Loucy (cell line): ENCODE measurements at regions not wholly inside any gene's neighbourhood (a gene's known extent, or its start where the extent isn't known, plus 50 kb on each side); places are given as distances from the start of the nearest gene placed in this dataset.

Experiments used
- H2AFZ ChIP-seq: fragments of 200-600 bp; sonication (generic); 2 replicates; pipeline ENCODE4 v1.6.0; 2016; ENCODE audit warnings: antibody characterized with exemption, mild to moderate bottlenecking, low read length, moderate library complexity
- H3F3A ChIP-seq: fragments of 200-600 bp; 2 replicates; pipeline ENCODE4 v1.6.0; 2016; ENCODE audit warnings: antibody characterized with exemption, low read depth, mild to moderate bottlenecking
- H3K27me3 ChIP-seq: fragments of 200-600 bp; sonication (generic); 2 replicates; pipeline ENCODE4 v1.6.1; 2014; ENCODE audit warnings: low read length, mild to moderate bottlenecking; ENCODE audit not compliant: insufficient read depth, poor library complexity, severe bottlenecking
- H3K36me3 ChIP-seq: fragments of 200-600 bp; sonication (generic); 2 replicates; pipeline ENCODE4 v1.6.1; 2016; ENCODE audit warnings: low read length; ENCODE audit not compliant: insufficient read depth
- H3K4me1 ChIP-seq: fragments of 200-600 bp; sonication (generic); 2 replicates; pipeline ENCODE4 v1.5.1; 2014; ENCODE audit warnings: low read length, mild to moderate bottlenecking; ENCODE audit not compliant: insufficient read depth, poor library complexity, severe bottlenecking
- H3K4me2 ChIP-seq: fragments of 200-600 bp; sonication (generic); 2 replicates; pipeline ENCODE4 v1.6.0; 2014; ENCODE audit warnings: antibody characterized with exemption, low read length, low read depth, mild to moderate bottlenecking; ENCODE audit not compliant: poor library complexity, severe bottlenecking
- H3K4me3 ChIP-seq: fragments of 200-600 bp; sonication (generic); 2 replicates; pipeline ENCODE4 v1.5.1; 2014; ENCODE audit warnings: low read length, mild to moderate bottlenecking, mixed read lengths; ENCODE audit not compliant: poor library complexity, severe bottlenecking
- H3K79me2 ChIP-seq: fragments of 200-600 bp; sonication (generic); 2 replicates; pipeline ENCODE4 v1.6.1; 2014; ENCODE audit warnings: low read length; ENCODE audit not compliant: insufficient read depth
- H3K9ac ChIP-seq: fragments of 200-600 bp; sonication (generic); 2 replicates; pipeline ENCODE4 v1.6.0; 2014; ENCODE audit warnings: mild to moderate bottlenecking, low read depth, low read length, moderate library complexity; ENCODE audit not compliant: poor library complexity, severe bottlenecking
- H3K9me2 ChIP-seq: fragments of 200-600 bp; sonication (generic); replicated peaks from 2 replicates; pipeline ENCODE4 v1.6.1; 2016; ENCODE audit warnings: low read depth, low read length, mixed read lengths
- H3K9me3 ChIP-seq: fragments of 200-600 bp; sonication (generic); 2 replicates; pipeline ENCODE4 v1.6.1; 2014; ENCODE audit warnings: mild to moderate bottlenecking, antibody characterized with exemption, low read length, low read depth; ENCODE audit not compliant: insufficient read depth
- H4K20me1 ChIP-seq: fragments of 200-600 bp; sonication (generic); 2 replicates; pipeline ENCODE4 v1.6.0; 2014; ENCODE audit warnings: antibody characterized with exemption, low read length, mild to moderate bottlenecking; ENCODE audit not compliant: insufficient read depth, poor library complexity, severe bottlenecking
- EZH2phosphoT487 ChIP-seq: fragments of 200-600 bp; IDR thresholded peaks from 2 replicates; pipeline ENCODE4 v1.6.1; 2018; ENCODE audit warnings: antibody characterized with exemption, mild to moderate bottlenecking, moderate library complexity, borderline replicate concordance
- TF ChIP-seq, protein P1 (sequence below): fragments of 200-600 bp; sonication (generic); conservative IDR thresholded peaks from 2 replicates; pipeline ENCODE4 v1.5.1; 2014; ENCODE audit warnings: mild to moderate bottlenecking, antibody characterized with exemption, low read length

DNA sequence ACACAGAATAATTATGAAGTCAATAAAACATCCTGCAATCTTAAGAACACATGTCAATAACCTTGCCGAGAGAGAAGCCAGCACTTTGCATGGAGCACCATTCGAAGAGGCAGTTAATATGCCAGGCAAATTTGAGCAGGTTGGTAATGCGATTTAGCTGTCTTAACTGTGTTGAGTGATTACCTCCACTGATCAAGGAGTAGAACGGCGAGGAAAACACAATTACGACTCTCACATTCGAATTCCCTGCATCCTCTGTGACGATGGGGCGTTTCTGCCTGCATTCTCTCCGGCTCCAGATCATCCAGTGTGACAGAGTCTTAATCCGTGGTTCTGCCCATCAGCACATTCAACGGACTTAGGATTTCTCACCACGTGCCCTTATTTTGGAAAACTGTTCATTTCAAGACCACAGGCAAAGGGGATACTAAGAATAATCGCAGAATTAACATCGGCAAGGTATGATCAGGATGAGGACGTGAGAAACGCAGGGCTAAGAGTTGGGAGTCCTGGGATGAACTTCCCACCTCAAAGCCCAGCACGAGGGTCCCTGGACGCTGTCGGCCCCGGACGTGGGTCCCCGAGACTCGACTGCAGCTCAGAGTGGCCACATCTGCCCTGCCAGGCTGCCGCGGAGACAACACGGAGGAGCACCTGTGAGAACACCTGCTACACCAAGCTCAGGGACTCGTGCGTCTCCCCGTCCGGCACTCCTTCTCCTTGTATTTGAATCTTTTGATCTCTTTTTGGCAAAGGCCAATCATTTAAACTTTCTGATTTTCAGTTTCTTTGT is 499.2 kb upstream of the SALL3 start:
- no peaks in the 10 kb centered on the region for H3K27me3 ChIP-seq
- H3K4me3 ChIP-seq = no peak overlapping the region
- H3K36me3 ChIP-seq = no peaks in the 10 kb centered on the region
- H2AFZ ChIP-seq = no peak overlapping the region
- H3K9ac ChIP-seq = no peak overlapping the region
- no peak for TF ChIP-seq EZH2phosphoT487
- TF ChIP-seq, protein P1, sequence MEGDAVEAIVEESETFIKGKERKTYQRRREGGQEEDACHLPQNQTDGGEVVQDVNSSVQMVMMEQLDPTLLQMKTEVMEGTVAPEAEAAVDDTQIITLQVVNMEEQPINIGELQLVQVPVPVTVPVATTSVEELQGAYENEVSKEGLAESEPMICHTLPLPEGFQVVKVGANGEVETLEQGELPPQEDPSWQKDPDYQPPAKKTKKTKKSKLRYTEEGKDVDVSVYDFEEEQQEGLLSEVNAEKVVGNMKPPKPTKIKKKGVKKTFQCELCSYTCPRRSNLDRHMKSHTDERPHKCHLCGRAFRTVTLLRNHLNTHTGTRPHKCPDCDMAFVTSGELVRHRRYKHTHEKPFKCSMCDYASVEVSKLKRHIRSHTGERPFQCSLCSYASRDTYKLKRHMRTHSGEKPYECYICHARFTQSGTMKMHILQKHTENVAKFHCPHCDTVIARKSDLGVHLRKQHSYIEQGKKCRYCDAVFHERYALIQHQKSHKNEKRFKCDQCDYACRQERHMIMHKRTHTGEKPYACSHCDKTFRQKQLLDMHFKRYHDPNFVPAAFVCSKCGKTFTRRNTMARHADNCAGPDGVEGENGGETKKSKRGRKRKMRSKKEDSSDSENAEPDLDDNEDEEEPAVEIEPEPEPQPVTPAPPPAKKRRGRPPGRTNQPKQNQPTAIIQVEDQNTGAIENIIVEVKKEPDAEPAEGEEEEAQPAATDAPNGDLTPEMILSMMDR = no peak
- H3K79me2 ChIP-seq = no peaks in the 10 kb centered on the region
- no peaks in the 10 kb centered on the region for H3K4me1 ChIP-seq
- H3K4me2 ChIP-seq = no peak overlapping the region
- H3K9me3 ChIP-seq = peaks cover 7% of the 10 kb centered on the region; the same call in 1 of the 2 replicates
- H4K20me1 ChIP-seq = no peaks in the 10 kb centered on the region
- no peaks in the 10 kb centered on the region for H3F3A ChIP-seq
- no peaks in the 10 kb centered on the region for H3K9me2 ChIP-seq

DNA sequence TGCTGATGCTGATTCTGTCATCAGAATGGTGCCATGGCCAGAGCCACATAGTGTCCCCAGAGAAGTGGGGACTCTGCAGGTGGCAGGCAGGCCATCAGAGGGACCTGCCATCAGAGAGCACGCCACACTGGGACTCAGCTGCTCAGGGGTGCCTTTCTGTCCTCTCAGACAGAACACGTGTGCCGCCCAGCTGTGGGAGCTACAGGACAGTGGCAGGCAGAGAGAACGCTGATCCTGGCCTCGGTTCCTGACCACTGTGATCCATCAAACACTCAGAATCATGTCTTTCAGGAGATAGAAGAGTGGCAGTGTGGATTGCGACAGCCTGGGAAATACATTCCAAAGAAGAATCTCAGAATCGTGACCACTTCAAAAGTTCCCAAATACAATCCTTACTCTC is 497.2 kb upstream of the SALL3 start:
- no peak overlapping the region for H3K4me3 ChIP-seq
- H3K36me3 ChIP-seq = no peaks in the 10 kb centered on the region
- H3K27me3 ChIP-seq = no peaks in the 10 kb centered on the region
- no peak overlapping the region for H3K4me2 ChIP-seq
- H4K20me1 ChIP-seq = no peaks in the 10 kb centered on the region
- no peak overlapping the region for H3K9ac ChIP-seq
- TF ChIP-seq EZH2phosphoT487 = no peak
- TF ChIP-seq, protein P1 = no peak
- no peaks in the 10 kb centered on the region for H3K9me2 ChIP-seq
- no peaks in the 10 kb centered on the region for H3F3A ChIP-seq
- H3K4me1 ChIP-seq = no peaks in the 10 kb centered on the region
- H3K9me3 ChIP-seq = peaks cover 4% of the 10 kb centered on the region; the same call in 1 of the 2 replicates
- H2AFZ ChIP-seq = no peak overlapping the region
- no peaks in the 10 kb centered on the region for H3K79me2 ChIP-seq

DNA sequence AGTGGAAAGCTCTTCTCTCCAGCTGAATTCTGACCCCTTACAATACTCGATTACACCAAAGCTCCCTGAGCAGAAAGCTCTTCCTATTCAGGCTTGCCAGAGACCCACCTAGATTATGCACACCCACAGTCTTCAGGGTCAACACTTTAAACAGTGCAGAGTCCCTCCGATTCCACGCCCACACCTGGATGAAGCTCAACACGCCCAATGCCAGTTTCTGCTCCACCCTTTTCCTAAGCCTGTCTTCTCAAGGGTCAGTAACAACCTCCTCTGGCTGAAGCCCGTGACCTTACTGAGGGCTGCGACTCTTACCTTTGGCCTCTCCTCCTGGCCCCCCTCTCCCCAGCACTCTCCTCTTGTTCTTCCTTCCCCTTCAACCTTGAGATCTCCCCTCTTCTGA is 492.0 kb upstream of the SALL3 start:
- Histone ChIP-seq H3K9me2 (no peaks in the 10 kb centered on the region), H3K79me2 (no peaks in the 10 kb centered on the region), H3K4me2 (no peak overlapping the region), H3K4me3 (no peak overlapping the region), H3K4me1 (no peaks in the 10 kb centered on the region), H3K9me3 (peaks cover 4% of the 10 kb centered on the region; the same call in 1 of the 2 replicates), H4K20me1 (no peaks in the 10 kb centered on the region), H3K27me3 (no peaks in the 10 kb centered on the region), H3K36me3 (no peaks in the 10 kb centered on the region), H3F3A (no peaks in the 10 kb centered on the region), H3K9ac (no peak overlapping the region), H2AFZ (no peak overlapping the region)
- TF ChIP-seq, protein P1 = no peak
- TF ChIP-seq EZH2phosphoT487 = no peak
